ENCODE measurements at regions not wholly inside any gene's neighbourhood (a gene's known extent, or its start where the extent isn't known, plus 50 kb on each side); places are given as distances from the start of the nearest gene placed in this dataset.

DNA sequence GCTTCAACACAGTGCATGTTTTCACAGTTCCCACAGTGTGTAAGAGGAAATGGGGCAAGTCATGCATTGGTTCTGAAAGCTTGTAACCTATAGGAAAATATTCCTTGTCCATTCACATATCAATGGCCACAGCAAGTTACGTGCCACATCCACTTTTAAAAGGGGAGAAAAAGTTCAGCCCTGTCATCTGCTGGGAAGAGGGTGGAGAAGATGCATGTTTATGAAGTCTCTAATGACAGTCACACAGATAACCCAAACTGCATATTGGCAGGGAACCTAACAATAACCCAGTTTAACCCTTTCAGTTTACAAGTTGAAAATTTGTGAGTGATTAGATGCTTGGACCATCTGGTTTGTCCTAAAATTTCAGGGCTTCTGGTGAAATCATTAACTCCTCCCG lies 159.3 kb downstream of the MTRR start:
- Histone ChIP-seq H3K4me1 (no peaks in the 10 kb centered on the region), H3K27ac (no peak overlapping the region), H3K36me3 (no peaks in the 10 kb centered on the region), H3K9me3 (no peaks in the 10 kb centered on the region), H3K27me3 (no peaks in the 10 kb centered on the region), H3K4me3 (no peak overlapping the region)
- ATAC-seq (no peak), DNase-seq (no peak)
- 59 to 70% methylated on average over 2 of the region's 2 CpGs for WGBS, 2 donors
- TF ChIP-seq, protein P1, sequence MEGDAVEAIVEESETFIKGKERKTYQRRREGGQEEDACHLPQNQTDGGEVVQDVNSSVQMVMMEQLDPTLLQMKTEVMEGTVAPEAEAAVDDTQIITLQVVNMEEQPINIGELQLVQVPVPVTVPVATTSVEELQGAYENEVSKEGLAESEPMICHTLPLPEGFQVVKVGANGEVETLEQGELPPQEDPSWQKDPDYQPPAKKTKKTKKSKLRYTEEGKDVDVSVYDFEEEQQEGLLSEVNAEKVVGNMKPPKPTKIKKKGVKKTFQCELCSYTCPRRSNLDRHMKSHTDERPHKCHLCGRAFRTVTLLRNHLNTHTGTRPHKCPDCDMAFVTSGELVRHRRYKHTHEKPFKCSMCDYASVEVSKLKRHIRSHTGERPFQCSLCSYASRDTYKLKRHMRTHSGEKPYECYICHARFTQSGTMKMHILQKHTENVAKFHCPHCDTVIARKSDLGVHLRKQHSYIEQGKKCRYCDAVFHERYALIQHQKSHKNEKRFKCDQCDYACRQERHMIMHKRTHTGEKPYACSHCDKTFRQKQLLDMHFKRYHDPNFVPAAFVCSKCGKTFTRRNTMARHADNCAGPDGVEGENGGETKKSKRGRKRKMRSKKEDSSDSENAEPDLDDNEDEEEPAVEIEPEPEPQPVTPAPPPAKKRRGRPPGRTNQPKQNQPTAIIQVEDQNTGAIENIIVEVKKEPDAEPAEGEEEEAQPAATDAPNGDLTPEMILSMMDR (IDR thresholded peaks at IDR 0.05): no peak
- intact Hi-C loops (cut with DNase I): no loop called here

DNA sequence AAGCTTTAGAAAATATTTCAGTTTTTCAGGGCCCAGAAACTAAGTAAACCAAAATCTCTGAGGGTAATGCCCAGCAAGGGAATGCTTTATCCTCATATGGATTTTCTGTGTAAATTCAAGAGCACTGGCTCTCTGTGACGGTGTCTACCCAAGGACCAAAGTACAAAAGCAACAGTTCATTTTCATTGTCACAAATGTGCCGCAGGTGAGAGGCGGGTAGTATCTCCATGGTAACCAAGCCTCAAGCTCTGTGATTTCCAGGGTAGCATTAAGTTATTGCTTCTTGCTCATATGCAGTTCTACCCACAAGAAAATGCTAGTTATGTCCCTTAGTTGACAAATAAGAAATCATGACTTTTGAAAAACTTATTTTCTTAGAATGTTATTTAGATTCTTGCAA lies 164.3 kb downstream of the MTRR start:
- 90 to 92% methylated on average over 3 of the region's 3 CpGs for WGBS, 2 donors
- no peaks in the 10 kb centered on the region for H3K4me1 ChIP-seq
- no peaks in the 10 kb centered on the region for H3K36me3 ChIP-seq
- H3K27me3 ChIP-seq: no peaks in the 10 kb centered on the region
- no peak overlapping the region for H3K27ac ChIP-seq
- TF ChIP-seq, protein P1 (IDR thresholded peaks at IDR 0.05): no peak
- intact Hi-C loops (cut with DNase I): no loop called here
- peaks cover 0 to 4% (median 0%) of the 10 kb centered on the region in 11 donors for H3K9me3 ChIP-seq
- H3K4me3 ChIP-seq: no peak overlapping the region
- ATAC-seq (no peak), DNase-seq (no peak)

GRCh38 chr5:8034852-8035251 lies 165.9 kb downstream of the MTRR start:
- WGBS, 2 donors: 74 to 76% methylated on average over 6 of the region's 6 CpGs
- intact Hi-C loops (cut with DNase I): no loop called here
- peaks cover 0 to 9% (median 0%) of the 10 kb centered on the region in 11 donors for H3K9me3 ChIP-seq
- H3K27ac ChIP-seq: no peak overlapping the region
- TF ChIP-seq, protein P1 (IDR thresholded peaks at IDR 0.05): no peak
- ATAC-seq (no peak), DNase-seq (no peak)
- H3K27me3 ChIP-seq: no peaks in the 10 kb centered on the region
- H3K4me3 ChIP-seq: no peak overlapping the region
- H3K36me3 ChIP-seq: no peaks in the 10 kb centered on the region
- H3K4me1 ChIP-seq: no peaks in the 10 kb centered on the region

DNA sequence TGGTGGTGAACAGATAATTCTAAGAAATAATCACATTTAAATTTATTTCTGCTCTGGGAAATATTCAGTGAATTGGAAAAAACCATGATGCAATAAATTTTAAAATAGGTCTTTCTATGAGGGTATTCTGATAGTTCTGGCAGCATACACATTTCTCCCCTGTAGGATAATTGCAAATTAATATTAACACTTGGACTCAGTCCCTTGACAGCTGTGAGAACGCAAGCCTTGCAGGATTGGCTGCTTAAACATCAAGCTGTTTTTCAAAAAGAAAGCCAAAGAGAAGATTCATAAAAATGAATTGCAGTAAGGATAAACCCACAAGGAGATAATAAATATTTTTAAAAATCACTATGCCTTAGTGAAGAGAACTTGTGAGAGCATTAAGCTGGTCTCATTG lies 180.0 kb downstream of the MTRR start:
- no peak for ATAC-seq
- 81 to 85% methylated on average over 1 of the region's 1 CpG for WGBS, 2 donors
- TF ChIP-seq, protein P1 (IDR thresholded peaks at IDR 0.05): no peak

More for the DNA sequence above, 180.0 kb downstream of the MTRR start:
- no peak for DNase-seq
- Histone ChIP-seq H3K4me3 (no peak overlapping the region), H3K9me3 (peaks cover 0 to 6% (median 0%) of the 10 kb centered on the region in 11 donors), H3K4me1 (no peaks in the 10 kb centered on the region), H3K36me3 (no peaks in the 10 kb centered on the region), H3K27me3 (no peaks in the 10 kb centered on the region), H3K27ac (no peak overlapping the region)
- intact Hi-C loops (cut with DNase I): no loop called here

All from heart right ventricle (tissue), 16 donors.